GM19372 (cell line): ENCODE measurements at regions not wholly inside any gene's neighbourhood (a gene's known extent, or its start where the extent isn't known, plus 50 kb on each side); places are given as distances from the start of the nearest gene placed in this dataset.

Experiments
- ATAC-seq: cut with Tn5 transposase; IDR thresholded peaks from one replicate; pipeline ENCODE4 v1.9.1; 2021; ENCODE audit warnings: mild to moderate bottlenecking, low read depth, moderate library complexity; ENCODE audit not compliant: unreplicated experiment

DNA sequence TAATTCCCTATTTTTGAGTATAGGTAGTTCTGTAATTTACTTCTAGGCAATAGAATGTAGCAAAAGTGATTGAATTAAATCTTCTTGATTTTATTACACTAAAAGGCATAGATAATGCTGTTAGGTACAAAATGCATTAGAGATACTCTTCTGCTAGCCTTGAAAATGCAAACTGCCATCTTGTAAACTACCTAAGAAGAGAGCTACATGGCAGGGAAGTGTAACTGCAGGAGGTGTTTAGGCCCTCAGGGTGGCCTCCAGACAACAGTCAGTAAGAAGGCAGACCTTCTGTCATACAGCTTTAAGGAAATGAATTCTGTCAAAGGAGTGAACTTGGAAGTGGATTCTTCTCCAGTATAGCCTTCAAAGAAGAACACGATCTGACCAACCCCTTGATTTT is 1396.8 kb upstream of the SLC39A10 start:
- ATAC-seq, result no peak

DNA sequence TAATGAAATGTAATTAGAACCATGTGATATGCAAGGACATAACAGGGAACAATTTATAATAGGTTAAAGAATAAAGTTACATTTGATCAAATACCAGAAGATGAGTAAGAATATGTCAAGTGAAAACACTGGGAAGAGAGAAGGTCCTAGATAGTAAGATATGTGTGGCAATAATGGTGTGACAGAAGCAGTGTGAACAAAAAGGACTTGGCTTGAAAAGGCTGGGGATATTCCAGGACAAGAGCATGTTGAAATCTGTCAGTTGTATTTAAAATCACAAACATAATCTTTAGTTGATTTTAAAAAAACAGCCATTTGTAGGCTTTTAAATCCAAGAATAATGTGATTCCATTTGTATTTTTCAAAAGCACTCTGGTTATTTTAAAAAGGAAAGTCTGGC is 1399.9 kb upstream of the SLC39A10 start:
- no peak for ATAC-seq

DNA sequence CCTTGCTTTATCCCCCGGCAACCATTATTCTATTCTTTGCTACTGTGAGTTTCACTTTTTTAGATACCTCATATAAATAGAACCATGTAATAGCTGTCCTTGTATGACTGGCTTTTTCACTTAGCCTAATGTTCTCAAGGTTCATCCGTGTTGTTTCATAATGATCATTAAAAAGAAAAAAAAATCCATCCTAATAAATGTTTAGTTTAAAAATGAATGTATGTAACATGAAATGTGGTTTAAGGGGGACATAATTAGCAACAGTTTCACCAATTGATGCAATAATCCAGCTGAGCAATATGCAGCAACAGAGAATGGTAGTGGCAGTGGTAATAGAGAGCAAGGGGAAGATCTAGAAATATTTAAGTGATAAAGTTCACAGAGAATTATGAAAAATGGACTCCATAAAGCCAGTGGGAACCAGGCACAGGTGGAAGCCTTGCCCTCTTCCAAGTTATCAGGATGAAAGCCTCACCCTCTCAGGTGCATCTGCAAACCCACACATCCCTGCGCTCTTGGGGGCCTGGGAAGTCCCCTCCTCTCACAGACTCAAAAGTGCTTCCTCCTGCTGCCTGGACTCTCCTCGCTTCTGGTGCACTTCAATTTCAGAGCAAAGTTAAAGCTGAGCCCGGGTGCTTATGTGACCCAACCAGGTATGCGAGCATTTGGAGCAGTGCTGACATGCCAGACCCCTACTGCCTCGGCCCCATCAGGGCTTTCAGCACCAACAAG is 1403.3 kb upstream of the SLC39A10 start:
- ATAC-seq, result no peak

DNA sequence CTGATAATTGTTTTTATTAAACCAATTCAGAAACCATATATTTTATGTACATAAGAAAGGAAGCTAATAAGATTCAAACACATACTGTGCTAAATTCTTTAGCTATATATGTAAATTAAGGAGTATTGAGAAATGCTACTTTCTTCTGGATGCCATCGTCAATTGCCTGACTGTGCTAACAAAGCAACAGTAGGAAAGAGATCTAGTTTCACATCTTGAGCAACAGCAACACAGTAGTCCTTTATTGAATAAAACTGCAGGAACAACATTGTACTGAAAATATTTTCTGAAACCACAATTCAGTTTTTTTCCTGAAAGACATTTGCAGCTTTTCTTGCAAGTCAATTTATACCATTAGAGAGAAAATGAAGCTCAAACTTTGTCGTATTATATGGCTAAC is 1404.9 kb upstream of the SLC39A10 start:
- ATAC-seq, result no peak

DNA sequence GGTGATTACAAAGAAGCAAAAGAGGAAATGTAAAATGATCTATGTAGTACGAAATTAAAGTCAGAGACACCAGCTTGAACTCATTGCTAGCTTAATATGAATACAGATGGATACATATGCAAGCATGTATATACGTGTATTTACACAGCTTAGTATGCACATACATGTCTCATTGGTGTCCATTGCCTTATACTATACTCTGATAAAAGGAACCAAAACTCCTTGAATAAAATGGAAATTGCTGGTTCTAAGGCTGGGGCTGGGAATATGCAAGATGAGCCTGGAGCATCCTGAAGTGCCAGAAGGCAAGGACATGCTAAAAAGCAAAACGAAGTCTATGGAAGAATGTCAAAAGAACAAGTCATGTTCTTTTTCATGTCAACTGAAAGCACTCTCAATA is 1424.4 kb upstream of the SLC39A10 start:
- no peak for ATAC-seq

DNA sequence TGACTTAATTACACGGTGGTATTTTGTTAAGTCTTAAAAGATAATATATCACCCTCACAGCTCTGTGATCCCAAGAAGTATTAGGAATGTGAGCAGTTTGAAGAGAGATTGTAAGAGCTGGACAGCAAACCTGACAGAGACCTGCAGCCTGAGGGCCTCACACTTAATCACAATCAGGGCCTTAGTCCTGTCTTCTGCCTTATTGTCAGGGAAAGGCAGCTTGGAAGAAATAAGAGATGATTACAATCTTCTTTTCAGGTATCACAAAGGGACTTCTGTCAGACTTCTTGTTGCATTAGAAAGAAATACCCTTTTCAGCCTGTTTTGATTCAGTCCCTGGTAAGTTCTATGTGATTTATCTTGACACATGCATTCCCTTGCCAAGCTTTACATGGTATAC is 1433.8 kb upstream of the SLC39A10 start:
- no peak for ATAC-seq

DNA sequence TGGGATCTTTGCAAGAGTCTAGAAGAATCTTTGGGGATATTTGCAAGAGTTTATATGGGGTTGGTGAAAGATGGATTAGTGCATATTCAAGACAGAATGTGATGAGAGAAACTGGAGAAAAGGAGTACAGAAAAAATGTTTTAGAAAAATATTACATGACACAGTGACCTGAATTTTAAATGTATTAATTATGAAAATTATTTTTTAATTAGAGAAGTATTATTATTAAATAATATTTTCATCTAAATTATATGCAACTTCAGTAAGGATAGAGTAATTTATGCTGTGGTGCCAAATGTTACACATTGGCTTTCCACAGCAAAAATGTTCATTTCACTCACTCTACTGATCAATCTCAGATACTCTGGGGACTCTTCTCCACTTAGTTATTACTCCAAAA is 1442.8 kb upstream of the SLC39A10 start:
- ATAC-seq, result no peak

DNA sequence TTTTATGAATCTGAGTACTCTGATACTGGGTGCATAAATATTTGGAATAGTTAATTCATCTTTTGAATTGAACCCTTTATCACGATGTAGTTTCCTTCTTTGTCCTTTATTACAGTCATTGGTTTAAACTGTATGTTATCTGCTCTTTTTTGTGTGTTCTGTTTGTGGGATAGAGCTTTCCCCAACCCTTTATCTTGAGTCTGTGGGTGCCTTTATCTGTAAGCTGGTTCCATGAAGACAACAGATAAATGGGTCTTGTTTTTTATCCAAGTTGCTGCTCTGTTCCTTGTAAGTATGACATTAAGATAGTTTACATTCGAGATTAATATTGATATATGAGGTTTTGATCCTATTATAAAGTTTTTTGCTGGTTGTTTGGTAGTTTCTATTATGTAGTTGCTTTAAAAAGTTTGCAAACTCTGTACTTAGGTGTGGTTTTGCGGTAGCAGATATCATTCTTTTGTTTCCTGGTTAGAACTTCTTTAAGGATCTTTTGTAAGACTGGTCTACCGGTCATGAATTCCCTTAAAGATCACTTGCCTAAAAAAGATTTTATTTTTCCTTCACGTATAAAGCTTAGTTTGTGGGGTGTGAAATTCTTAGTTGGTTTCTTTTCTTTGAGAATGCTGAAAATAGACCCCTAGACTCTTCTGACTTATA is 1451.3 kb upstream of the SLC39A10 start:
- ATAC-seq, result no peak

DNA sequence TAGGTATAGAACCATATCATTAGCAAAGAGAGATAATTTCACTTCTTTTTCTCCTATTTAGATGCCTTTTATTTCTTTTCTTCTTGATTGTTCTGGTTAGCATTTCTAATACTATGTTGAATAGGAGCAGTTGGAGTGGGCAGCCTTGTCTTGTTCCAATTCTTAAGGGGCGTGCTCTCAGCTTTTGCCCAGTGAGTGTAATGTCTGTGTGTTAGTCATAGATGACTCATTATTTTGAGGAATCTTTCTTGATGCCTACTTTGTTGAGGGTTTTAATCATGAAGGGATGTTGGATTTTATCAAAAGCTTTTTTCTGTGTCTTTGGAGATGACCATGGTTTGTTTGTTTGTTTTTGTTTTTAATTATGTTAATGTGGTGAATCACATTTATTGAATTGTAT is 1453.1 kb upstream of the SLC39A10 start:
- ATAC-seq, result no peak

DNA sequence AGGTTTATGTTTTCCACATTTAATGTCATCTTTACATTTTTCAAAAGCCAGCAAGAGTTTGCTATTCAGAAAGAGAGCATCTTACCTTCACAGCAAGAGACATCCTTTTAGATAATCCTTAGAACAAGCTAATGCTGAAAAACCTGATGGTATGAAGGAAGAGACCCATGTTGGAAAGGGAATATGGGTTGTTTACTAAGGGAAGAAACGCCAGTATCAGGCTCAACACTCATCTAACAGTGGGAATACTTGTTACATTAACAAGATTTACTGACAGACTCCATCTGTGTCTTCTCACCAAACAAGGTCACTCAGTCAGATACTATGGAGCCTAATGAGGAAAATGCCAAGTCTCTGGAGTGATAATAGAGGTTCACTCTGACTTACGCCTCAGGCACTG is 1474.1 kb upstream of the SLC39A10 start:
- no peak for ATAC-seq

DNA sequence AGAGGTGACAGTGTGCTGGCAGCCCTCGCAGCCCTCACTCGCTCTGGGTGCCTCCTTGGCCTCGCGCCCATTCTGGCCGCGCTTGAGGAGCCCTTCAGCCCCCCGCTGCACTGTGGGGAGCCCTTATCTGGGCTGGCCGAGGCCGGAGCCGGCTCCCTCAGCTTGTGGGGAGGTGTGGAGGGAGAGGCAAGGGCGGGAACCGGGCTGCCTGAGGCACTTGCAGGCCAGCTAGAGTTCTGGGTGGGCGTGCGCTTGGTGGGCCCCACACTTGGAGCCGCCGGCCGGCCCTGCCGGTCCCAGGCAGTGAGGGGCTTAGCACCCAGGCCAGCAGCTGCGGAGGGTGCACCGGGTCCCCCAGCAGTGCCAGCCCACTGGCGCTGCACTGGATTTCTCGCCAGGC is 1480.9 kb upstream of the SLC39A10 start:
- ATAC-seq, result no peak

DNA sequence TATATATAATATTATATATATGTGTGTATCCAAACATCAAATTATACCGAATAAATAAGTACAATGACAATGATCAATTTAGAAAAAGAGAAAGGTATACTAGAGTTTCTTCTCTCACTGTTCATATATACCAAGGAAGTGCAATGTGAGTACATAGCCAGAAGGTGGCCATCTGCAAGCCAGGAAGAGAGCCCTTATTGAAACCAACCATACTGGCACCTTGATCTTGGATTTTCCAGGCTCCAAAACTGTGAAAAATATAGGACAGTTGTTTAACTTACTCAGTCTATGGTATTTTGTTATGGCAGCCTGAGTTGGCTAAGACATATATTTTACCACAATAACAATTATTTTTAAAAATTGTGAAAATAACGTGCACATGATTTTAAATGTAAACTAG is 1490.2 kb upstream of the SLC39A10 start:
- peak; percentile 89 for ATAC-seq

DNA sequence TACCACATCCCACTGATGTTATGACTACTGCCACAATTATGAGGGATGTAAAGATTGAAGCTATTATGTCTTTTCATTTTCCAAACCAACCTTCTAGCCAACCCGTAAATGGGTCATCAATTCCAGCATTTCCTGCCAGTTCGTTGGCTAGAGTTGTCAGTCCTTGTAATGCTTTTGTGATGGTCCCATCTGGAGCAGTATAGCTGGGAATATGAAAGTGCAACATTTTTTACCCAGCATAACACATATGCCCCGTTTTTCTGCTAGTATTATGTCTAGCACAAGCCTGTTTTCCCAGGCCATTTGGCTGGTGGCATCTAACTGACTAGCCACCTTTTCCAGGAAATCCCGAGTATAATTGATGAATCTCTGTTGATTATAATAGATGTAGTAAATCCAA is 1501.6 kb upstream of the SLC39A10 start:
- no peak for ATAC-seq

DNA sequence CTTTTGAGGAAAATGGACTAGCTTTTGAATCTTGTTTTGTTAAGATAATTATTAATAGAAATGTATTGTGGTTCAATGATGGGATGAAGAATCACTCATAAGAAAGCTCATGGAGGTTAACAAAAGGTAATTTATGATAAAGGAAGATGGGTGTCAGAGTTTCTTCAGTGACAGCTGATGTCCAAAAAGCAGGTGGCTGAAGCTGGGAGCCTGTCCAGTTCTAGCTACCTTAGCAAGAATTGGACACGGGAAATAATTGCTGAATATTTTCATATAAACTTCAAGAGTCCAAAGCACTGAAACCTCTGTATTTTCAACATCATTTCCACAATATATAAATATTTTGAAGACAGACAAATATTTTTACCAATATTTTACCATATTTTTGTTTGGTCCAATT is 1505.8 kb upstream of the SLC39A10 start:
- no peak for ATAC-seq

DNA sequence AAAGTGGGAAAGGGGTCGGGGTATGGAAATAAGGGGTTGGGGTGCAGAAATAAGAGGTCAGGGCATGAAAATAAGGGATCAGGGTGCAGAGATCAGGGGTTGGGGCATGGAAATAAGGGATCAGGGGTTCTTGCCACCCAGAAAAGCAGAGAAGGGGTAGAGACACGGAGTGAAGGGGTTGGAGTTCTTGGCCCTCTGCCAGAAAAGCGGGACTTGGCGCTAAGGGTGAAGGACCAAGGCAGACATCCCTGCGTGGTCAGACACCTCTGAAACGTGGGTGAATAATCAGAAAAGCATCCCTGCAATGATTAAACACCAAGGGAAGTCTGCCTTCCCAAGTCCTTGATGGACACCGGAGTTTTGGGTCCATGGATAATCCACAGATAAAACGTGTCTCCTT is 1521.6 kb upstream of the SLC39A10 start:
- no peak for ATAC-seq

DNA sequence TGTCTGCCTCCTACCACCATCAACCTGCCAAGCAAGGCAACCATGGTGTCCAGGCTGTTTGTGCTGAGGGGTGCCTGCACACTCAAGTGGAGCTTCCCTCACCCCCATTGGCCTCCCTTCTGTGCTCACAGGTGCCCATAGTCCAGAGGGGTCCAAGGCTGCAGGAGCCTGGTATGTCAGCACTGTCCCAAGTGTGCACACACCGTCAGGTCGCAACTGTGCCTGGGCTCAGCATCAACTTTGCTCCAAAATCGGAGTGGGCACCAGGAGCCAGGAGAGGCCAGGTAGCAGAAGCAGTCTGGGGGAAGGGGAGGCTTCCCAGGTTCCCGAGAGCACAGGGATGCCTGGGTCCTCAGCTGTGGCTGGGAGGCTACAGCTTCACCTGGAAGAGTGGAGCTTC is 1528.2 kb upstream of the SLC39A10 start:
- ATAC-seq, result no peak

DNA sequence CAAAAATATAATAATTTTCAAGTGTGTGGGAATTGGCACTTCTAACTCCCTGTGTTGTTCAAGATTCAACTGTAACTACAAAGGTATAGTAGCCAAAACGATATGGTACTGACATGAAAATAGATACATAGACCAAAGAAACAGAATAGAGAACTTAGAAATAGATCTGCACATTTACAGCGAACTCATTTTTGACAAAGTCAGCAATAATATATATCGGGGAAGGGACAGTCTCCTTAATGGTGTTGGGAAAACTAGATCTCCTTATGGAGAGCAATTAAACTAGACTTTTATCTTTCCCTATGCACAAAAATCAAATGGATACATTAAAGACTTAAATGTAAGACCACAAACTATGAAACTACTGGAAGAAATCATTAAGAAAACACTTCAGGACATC is 1530.6 kb upstream of the SLC39A10 start:
- ATAC-seq, result no peak

DNA sequence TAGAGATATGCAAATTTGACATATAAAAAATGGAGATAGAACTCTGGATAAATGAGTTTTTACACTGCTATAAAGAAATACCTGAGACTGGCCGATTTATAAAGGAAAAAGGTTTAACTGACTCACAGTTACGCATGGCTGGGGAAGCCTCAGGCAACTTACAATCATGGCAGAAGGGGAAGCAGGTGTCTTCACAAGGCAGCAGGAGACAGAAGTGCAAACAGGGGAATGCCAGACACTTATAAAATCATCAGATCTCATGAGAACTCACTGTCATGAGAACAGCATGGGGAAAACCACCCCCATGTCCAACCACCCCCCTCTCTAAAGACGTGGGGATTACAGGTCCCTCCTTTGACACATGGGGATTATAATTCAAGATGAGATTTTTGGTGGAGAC is 1540.2 kb upstream of the SLC39A10 start:
- no peak for ATAC-seq

DNA sequence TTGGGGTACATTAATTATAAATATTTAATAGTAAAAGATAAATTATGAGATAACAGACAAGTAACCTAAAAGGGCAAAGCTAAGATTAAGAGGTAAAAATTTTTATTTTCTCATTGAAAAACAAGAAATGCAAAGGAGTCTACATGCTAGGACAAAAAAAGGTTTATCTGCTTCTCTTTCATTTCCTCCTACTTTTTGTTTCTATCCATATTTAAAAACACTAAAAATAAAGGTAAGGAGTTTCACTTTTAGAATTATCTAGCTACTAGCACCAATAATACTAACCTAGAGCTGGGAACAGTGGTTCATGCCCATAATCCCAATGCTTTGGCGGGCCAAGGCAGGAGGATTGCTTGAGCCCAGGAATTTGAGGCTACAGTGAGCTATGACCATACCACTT is 1551.7 kb upstream of the SLC39A10 start:
- no peak for ATAC-seq

DNA sequence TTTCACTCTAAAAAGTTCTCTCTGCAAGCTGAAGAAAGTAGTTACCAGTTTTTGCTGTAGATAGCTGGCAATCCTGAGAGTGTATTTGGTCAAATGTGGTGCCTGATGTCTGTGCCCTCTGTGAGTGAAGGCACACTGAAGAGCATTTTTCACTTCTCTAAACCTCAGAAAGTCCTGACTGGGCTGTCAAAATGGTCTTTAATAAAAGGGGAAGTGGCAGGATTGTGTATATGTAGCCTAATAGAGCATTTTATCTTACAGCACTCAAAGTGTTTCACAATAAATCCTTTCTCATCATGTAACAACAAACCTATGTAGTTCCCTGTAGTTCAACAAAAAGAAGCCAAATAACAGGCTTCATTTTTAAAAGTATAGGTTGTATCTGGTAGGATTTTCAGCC is 1552.3 kb upstream of the SLC39A10 start:
- peak; percentile 93 for ATAC-seq

DNA sequence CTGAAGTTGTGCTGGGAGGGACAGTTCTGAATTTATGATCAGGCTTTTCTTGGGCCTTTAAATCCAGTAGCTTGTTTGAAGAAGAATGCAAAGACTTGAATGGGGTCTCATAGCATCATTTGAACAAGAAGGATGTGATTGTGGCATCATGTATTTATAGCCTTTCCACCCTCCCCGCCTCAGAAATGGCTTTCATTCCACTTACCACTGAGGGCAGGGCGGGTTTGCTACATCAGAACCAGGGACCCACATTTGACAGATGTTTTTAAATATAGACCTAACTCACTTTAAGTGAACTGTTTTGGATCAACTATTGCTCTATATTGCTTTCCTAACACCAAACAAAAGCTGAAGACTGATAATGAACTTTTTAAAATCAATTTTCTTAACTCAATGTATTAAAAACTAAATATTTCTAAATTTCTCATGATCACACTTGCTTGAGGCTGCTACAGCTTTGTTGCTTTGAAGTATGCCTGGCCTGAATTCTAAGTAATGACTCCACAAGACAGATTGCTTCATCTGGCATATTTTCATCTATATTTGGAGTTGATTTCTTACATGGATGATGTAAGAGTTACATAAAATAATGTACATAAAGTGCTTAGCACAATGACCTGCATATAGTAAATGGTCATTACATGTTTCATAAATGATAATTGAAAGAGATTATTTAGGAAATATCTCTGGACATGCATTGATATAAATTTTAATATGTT is 1552.9 kb upstream of the SLC39A10 start:
- no peak for ATAC-seq

DNA sequence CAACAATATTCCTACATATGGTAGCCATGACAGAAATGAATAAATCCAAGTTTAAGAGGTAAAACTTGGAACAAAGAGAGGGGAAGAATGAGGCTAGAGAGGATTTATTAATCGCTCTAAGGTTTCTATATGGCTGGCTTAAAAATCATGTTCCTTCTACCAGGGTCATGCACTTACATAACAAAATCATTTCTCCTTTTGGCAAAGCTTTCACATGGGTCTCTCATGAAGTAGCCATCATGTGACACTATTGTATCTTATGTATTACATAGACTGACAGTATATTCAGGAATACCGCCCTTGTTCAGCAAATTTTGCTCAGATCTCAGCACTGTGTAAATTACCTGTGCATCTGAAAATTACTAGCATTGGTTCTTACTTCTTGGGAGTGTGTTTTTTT is 1554.5 kb upstream of the SLC39A10 start:
- no peak for ATAC-seq
